HK-2 (cell line): ENCODE measurements at regions not wholly inside any gene's neighbourhood (a gene's known extent, or its start where the extent isn't known, plus 50 kb on each side); places are given as distances from the start of the nearest gene placed in this dataset.
A peak's percentile ranks its signal among the peaks of the same experiment; 100 is the strongest.

Experiments
- DNase-seq: peaks from one replicate; pipeline ENCODE4 v3.0.0-alpha.2; 2018; ENCODE audit not compliant: unreplicated experiment

DNA sequence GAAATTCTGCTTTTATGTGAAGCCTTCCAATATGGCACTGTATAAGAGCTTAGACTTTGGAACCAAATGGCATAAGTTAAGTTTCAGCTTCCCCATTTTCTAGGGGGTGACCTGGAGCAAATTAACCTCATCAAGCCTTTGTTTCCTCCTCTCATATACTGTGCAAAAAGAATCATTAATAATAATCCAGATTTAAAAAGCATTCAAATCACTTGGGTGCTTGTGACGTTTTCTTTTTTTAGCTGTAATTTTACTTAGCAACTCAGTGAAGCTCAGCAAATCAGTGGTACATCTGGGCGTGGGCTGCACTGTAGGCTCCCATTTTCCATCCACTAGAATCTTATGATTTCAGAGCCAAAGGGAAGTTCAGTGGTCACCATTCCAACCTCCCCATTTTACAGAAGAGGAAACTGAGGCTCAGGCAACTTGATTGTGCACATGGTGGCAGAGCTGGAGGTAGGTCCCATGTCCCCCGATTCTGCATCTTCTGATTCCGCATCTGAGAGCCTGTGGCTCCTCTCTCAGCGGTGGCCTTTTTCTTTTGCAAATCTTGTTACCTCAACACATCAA, 131.2 kb downstream of the SNAPC1 start:
- no peak for DNase-seq

- DNase-seq = peak; percentile 51
Observed at GRCh38 chr14:61894452-61895077, 132.3 kb downstream of the SNAPC1 start.

- DNase-seq = no peak
Observed at GRCh38 chr14:61897300-61897699, 135.1 kb downstream of the SNAPC1 start.

DNA sequence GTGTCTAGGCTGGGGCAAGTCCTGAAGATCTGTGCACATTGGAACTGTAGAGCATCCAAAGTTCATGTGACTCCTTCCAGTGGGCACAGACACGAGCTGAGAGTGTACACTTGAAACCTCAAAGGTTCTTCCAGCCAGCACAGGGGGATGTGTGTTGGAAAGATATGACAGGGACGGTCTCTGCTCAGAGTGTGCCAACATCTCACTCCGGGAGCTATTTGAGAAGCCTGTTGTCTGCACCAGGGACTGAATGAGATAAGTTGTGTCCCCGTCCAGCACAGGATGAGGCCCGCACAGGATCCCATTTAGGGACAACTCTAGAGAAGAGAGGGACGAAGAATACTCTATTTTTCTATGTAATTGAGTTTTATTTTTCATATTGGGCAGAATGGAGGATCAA, 136.3 kb downstream of the SNAPC1 start:
- no peak for DNase-seq

DNA sequence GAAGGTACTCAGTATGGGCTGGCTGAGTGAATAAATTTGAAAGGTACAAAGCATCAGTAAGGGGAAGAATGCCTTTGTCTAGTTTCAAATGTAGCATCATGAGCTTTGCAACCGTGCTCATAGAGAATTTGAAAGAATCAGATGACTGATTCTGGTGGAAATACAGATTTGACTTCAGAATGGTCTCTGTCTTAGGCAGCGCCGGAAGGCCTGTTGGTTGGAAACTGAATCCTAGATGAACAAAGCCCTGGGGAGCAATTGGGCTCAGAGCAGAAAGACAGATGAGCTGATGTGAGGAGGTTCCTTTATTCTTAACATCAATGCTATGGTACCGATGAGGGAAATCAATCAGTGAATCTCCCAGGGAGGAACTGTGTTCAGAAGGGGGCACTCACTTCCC, 137.3 kb downstream of the SNAPC1 start:
- no peak for DNase-seq

DNA sequence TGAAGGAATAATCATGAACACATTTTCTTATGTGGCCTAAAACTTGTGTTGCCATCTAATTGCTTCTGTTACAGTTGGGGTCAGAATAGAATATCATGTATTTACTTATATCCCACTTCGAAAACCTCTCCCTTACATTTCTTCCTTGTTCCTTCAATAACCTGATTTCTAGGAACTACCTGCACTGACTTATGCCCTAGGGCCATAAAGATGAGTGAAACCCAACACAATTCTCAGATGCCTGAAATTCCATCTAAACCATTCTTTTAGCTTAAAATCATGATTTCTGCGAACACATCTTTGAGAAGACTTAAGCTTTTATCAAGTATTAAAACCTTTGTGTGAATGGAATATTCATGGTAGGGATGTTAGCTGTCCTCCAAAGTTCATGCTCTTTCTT, 142.7 kb downstream of the SNAPC1 start:
- DNase-seq = no peak

DNA sequence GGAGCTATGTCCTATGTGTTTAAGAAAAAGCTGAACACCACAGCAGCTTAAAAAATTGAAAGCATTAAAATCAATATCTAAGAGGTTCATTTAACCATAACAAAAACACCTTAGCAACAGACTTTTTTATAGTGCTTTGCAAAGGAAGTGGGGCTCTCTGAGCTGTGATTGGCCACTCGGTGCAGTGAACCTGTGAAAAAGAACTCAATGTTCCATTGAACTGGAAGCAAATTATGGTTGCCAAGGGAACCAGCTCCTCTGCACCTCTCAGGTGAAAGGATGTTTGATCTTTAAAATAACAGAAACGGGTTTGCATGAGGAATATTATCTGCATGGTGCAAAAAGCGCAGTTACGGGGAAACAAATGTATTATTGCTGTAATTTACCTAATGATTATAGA, 149.4 kb downstream of the SNAPC1 start:
- no peak for DNase-seq

DNA sequence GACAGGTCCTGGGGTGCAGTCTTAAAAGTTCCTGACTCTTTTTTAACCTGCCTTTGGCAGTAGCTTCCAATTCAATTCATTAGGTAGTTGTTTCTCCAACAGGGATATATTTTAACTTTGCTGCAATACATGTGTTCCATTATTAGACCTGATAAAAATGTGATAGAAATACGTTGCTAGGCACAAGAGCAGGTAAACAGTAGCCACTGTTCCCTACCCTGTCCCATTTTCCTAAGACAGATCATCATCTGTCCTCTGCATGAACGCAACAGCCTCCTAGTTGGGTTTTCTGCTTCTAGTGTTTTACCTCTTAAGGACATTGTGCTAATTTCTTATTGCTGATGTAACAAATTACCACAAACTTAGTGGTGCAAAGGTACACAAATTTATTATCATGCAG, 156.8 kb downstream of the SNAPC1 start:
- DNase-seq = no peak

- DNase-seq = no peak
Observed at GRCh38 chr14:61923348-61923747, 161.1 kb downstream of the SNAPC1 start.

- peak; percentile 39 for DNase-seq
Observed at GRCh38 chr14:61925043-61925442, 162.8 kb downstream of the SNAPC1 start.

GRCh38 chr14:61925732-61926435, 163.7 kb downstream of the SNAPC1 start:
- no peak for DNase-seq

DNA sequence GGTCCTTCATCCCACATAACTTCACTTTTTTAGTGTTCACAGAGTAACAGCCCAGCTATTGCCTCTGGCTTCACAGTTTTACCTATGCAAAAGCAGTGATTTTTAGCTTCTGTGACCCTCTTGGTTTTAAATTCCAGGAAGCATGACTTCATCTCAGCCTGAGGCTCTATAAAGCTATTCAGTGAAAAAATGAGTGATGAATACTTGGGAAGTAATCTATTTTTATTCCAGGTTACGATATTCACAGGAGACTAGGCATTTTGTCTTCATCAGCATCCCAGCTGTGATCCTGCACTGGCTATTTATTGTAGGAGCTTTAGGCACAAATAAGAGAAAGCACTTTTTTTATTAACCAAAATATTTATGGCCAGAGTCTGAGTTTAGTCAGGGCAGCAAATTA, 164.8 kb downstream of the SNAPC1 start:
- DNase-seq = no peak

GRCh38 chr14:61927520-61927919, 165.3 kb downstream of the SNAPC1 start:
- peak; percentile 25 for DNase-seq

DNA sequence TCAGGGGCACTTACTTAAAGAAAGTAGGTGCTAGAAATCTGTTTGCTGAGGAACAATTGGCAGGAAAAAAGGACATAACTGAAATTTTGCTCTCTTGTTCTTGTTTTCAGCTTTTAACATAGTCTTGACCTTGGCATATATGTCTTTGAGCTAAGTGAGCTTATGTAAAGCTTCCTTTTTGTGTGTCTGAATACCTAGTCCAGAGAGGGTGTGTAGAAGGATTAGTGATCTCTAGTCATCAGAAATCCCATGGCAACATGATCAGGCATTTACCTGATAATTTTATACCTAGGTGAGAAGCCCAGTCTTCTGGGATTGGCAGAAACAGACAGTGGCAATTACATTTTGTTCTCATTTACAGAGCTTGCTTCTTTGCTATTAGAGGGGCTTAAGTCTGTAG, 166.1 kb downstream of the SNAPC1 start:
- DNase-seq = no peak

GRCh38 chr14:61928701-61929100, 166.5 kb downstream of the SNAPC1 start:
- DNase-seq = no peak

- DNase-seq = no peak
Observed at GRCh38 chr14:61929651-61930050, 167.4 kb downstream of the SNAPC1 start.

DNA sequence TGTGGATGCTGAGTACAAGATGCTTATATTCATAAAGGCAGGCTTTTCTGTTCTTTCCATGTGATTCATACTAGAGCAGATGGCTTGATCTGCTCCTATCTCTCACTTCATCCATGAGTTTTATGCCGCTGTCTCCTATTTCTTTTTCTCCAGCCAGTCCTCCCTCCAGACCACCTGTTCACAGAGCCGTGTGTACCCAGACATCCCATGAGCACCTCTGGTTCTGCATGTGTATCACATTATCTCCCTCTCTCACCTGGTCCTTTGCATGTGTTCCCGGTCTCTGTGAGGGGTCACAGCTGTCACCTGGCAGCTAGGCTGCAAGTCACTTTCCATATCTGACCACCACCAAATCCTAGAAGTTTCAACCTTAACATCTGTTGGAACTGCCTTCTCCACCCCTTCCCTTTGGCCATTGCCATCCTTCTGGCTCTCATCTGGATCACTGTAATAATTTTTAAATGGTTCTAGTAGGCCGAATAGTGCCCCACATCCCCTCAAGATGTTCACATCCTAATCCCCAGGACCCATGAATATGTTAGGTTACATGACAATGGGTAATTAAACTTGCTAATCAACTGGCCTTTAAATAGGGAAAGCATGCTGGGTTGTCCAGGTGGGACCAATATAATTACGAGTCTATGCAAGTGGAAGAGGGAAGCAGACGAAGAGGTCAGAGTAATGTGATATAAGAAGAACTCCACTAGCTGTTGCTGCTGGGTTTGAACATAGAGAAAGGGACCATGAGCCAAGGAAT, 168.1 kb downstream of the SNAPC1 start:
- DNase-seq = no peak

GRCh38 chr14:61932974-61933373, 170.8 kb downstream of the SNAPC1 start:
- DNase-seq = no peak

GRCh38 chr14:61934385-61934784, 172.2 kb downstream of the SNAPC1 start:
- no peak for DNase-seq

DNA sequence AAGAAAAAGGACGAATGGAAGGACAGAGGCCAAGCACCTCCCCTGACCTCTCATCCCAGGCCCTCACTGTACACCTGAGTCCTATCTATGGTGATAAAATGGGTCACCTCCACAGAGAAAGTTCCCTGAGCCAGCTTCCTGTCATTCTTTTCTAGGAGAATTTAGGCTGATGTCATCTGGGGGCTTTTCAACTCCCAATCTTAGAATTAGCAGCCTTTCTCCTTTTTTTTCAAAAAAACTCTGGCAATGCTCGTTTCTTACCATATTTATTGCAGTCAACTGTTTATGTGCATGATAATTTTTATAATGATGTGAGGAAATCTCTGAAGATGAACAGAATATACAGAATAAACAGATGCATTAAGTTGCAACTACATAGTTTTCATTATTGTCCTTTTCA, 177.6 kb downstream of the SNAPC1 start:
- DNase-seq = no peak

GRCh38 chr14:61940666-61941420, 178.6 kb downstream of the SNAPC1 start:
- DNase-seq = peak; percentile 26
